ENCODE measurements at regions not wholly inside any gene's neighbourhood (a gene's known extent, or its start where the extent isn't known, plus 50 kb on each side); places are given as distances from the start of the nearest gene placed in this dataset.

DNA sequence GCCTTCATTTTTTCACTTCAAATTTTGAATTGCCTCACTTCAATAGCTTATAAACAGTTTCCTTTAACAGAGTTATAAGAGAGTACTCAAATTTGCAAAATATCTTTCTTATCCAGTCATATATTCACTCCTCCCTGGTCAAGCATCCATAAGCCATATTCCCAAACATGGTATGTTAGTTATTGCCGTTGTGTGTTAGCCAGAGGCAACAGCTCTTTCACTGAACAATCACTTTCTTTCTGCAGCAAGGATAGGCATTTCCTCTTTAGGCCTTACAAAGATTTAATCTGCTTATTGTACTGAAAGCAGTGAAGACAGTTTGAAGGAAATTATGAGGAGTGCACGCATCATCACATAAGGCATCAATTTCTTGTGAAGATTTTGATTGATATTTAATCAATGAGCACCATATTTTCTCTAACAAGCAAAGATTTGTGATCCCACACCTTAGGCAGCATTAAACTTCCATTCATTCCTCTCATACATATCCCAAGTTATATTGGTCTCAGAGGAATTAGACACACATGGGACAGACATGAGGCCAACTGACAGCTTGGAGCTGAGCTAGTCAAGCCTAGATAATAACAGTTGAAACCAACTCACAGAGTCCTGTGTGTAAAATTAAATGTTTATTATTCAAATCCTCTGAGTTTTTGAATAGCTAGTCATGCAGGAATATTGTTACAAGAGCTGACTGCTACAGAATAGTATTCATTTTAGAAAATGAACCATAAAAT lies 80.0 kb upstream of the EPHA6 start:
- no peak for DNase-seq

DNA sequence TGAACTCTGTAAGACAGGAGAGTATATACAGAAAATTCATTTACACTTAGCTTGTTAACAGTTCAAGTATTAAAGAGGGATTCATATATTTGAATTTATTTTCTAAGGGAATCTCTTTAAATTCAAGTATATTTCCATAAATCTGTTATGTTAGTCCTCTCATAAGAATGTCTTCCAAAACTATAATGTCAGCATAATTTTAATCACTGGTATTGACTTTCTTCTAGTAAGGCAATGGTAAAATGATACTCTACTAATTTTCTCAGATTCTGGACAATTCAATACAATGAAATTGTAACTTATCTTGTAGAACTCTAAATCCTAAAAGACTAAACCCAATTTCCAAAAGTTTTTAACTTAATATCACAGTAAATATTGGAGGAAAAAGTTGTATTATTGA lies 66.3 kb upstream of the EPHA6 start:
- DNase-seq: no peak

DNA sequence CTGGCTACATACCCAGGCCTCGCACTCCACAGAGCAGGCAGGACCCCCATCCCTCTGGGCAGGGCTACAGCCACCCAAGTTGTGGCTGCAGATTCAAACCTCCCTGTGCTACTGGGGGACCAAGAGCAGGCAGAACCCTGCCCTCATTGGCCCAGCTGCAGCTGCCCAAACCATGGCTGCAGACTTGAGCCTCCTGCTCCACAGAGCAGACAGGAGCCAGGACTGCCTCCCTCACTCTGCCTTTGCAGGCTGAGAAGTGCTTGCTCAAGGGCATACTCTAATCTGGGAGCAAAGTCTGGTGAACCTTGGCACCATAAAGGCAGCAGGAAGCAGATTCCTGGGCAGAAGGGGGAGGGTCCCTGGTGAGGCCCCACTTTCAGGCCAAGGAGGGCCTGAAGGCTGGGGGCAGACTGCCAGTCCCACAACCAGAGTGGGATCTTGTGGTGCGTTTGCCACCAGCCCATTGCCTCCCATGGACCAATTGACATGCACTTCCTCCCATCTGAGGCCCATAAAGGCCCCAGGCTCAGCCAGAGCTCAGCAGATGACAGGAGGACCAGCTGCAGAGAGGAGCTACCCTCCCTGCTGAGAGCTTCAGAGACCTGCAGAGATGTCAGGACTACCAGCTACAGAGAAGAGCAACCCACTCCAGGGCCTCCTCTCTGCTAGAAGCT lies 64.2 kb upstream of the EPHA6 start:
- DNase-seq: no peak

DNA sequence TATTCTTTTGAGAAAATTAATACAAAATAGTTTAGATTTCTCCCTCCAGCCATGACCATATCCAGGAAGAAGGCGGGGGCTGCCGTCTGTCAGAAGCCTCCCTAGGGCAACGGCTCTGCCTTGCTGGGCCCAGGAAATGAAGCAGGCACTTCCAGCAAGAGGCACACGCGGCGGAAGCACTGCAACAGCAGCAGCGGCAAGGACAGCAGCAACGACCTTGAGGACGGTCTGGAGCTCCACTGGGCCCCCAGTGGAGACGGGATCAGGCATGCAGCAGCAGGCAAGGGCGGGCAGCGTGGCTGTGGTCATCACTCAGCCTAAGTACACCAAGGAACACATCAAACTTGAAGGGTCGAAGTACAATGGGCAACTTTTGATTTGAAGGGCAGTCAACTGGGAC lies 61.3 kb upstream of the EPHA6 start:
- no peak for DNase-seq

DNA sequence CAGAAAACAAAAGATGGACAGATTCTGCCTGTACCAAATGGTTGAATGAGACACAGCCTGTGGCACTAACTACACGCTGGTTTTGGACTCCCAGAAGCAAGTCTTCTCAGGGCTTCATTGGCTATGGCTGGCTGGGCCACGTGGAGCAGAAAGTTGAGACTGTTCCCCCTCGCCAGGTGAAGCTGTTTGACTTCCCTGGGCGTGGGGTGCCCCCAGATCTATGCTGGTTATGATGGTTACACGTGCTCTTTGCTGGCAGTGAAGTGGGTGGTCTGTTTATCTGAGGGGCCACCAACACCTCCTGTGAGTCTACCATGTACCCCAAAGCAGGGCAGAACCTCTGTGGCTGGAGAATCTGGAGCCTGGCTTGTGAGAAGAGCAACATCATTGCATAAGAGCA lies 60.3 kb upstream of the EPHA6 start:
- no peak for DNase-seq

DNA sequence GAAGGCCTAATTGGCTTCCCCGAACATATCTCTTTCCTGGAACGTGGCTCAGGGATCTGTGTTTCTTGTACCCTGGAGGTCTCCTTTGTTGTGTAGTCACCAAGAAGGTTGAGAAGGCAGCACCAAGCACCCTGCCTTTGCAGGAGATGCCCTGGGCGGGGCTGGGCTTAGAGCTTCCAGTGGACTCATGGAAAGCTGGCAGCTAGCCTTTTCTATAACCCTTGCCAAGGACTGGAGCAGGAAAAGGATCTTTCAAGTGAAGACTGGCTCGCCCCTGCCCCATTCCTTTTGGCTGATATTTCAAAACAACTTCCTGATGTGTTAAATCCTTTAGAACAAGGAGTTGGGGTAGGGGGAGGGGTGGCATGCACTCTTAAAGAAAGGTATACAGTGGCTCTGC lies 58.9 kb upstream of the EPHA6 start:
- no peak for DNase-seq

DNA sequence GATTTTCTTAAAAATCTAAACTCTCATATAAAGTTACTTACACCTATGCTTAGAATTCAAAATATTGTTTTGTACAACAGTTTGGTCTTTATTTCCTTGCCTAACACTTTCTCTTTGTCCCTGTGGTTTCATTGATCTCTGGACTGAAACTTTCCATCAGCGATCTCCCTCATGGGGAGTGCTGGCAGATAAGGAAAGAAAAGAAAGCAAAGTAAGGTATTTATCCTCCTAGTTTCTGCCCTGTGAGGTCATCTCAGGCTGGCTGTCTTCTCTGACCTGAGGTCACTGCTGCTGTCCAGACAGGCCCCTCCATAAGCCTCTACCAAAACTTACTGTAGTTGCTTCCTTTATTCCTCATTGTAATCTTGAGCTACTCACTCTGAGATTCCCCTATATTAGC lies 57.9 kb upstream of the EPHA6 start:
- DNase-seq: no peak

DNA sequence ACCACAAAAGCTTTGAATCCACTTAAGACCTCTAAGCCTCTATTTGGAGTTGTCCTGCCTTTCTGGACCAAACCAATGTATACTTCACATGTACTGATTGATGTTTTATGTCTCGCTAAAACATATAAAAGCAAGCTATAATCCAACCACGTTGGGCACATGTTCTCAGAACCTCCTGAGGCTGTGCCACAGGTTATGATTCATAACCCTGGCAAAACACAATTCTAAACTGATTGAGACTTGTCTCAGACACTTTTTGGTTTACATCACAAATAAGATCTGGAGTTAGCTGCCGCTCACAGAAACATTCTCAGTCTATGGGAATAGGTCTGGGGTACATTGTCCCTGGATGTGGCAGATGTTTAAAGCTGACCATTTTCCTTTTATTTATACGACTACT lies 53.4 kb upstream of the EPHA6 start:
- no peak for DNase-seq
